GM21367 (cell line): ENCODE measurements at regions not wholly inside any gene's neighbourhood (a gene's known extent, or its start where the extent isn't known, plus 50 kb on each side); places are given as distances from the start of the nearest gene placed in this dataset.

Experiments
- ATAC-seq: cut with Tn5 transposase; IDR thresholded peaks from one replicate; pipeline ENCODE4 v1.9.1; 2021; ENCODE audit not compliant: unreplicated experiment

- peak; percentile 73 for ATAC-seq
These were observed 150.2 kb downstream of the SNX19 start for GRCh38 chr11:130765951-130766649.

GRCh38 chr11:130766650-130767565, 149.4 kb downstream of the SNX19 start:
- no peak for ATAC-seq

- ATAC-seq = no peak
These were observed 146.3 kb downstream of the SNX19 start for GRCh38 chr11:130769782-130770535.

GRCh38 chr11:130771708-130772107, 144.6 kb downstream of the SNX19 start:
- no peak for ATAC-seq

GRCh38 chr11:130772266-130773227, 143.7 kb downstream of the SNX19 start:
- ATAC-seq = no peak

- ATAC-seq = no peak
These were observed 142.9 kb downstream of the SNX19 start for GRCh38 chr11:130773244-130773820.

GRCh38 chr11:130774703-130775102, 141.6 kb downstream of the SNX19 start:
- no peak for ATAC-seq

- no peak for ATAC-seq
These were observed 140.8 kb downstream of the SNX19 start for GRCh38 chr11:130775306-130776060.

- no peak for ATAC-seq
These were observed 140.2 kb downstream of the SNX19 start for GRCh38 chr11:130776061-130776419.

GRCh38 chr11:130778026-130778425, 138.3 kb downstream of the SNX19 start:
- ATAC-seq = no peak

GRCh38 chr11:130778705-130779104, 137.6 kb downstream of the SNX19 start:
- ATAC-seq = no peak

GRCh38 chr11:130779267-130779666, 137.0 kb downstream of the SNX19 start:
- ATAC-seq = no peak

GRCh38 chr11:130779943-130780342, 136.3 kb downstream of the SNX19 start:
- no peak for ATAC-seq

GRCh38 chr11:130780437-130780836, 135.8 kb downstream of the SNX19 start:
- no peak for ATAC-seq

- ATAC-seq = no peak
These were observed 134.3 kb downstream of the SNX19 start for GRCh38 chr11:130781931-130782330.

GRCh38 chr11:130782361-130783222, 133.7 kb downstream of the SNX19 start:
- ATAC-seq = no peak

GRCh38 chr11:130783323-130783722, 133.0 kb downstream of the SNX19 start:
- ATAC-seq = no peak

- ATAC-seq = no peak
These were observed 130.7 kb downstream of the SNX19 start for GRCh38 chr11:130785380-130786116.
